Posterior vena cava (tissue), 2 donors: ENCODE measurements at regions not wholly inside any gene's neighbourhood (a gene's known extent, or its start where the extent isn't known, plus 50 kb on each side); places are given as distances from the start of the nearest gene placed in this dataset.

Experiments used
- DNase-seq: peaks from one replicate; pipeline ENCODE4 v3.0.0-alpha.2; 2020; ENCODE audit warnings: low spot score
- intact Hi-C, 2 donors: fragments of 100-400 bp; cut with DNase I; formaldehyde crosslinking; loops; one replicate each; pipeline versions ENCODE4 v1.14.1 to v1.14.2; 2022 to 2023
- microRNA-seq, 2 donors: library from miRNA; unstranded; fragments of <30 nt; microRNA quantifications; one replicate each; pipeline ENCODE4 v1.2.0, GENCODE V29; 2020 to 2021; ENCODE audit warnings: borderline microRNAs expressed in 2 of 2
- donor health status: DM: yes; HTN: yes; CAD: no.
- donor health status: DM: yes; HTN: yes; CAD: no.

GRCh38 chrX:150308532-150309157 lies 54.5 kb upstream of the MAMLD1 start:
- intact Hi-C loops: no loop called here
- no peak for DNase-seq

- no peak for DNase-seq
- intact Hi-C loops: no loop called here
These were observed 52.7 kb upstream of the MAMLD1 start for GRCh38 chrX:150310417-150310816.

GRCh38 chrX:150310881-150311280 lies 52.2 kb upstream of the MAMLD1 start:
- no peak for DNase-seq
- intact Hi-C loops: no loop called here

- intact Hi-C loops: no loop called here
- no peak for DNase-seq
These were observed 50.2 kb upstream of the MAMLD1 start for GRCh38 chrX:150312931-150313330.

Small RNA genes in the stretch of these regions (microRNA-seq; reads per million reads assigned to microRNA genes)
- 0.52 to 1.3 reads per million in 2 donors for gene MIR2114
